GM18870 (cell line): ENCODE measurements at regions not wholly inside any gene's neighbourhood (a gene's known extent, or its start where the extent isn't known, plus 50 kb on each side); places are given as distances from the start of the nearest gene placed in this dataset.

Experiments used
- ATAC-seq: cut with Tn5 transposase; IDR thresholded peaks from one replicate; pipeline ENCODE4 v1.9.1; 2021; ENCODE audit warnings: moderate library complexity; ENCODE audit not compliant: unreplicated experiment

DNA sequence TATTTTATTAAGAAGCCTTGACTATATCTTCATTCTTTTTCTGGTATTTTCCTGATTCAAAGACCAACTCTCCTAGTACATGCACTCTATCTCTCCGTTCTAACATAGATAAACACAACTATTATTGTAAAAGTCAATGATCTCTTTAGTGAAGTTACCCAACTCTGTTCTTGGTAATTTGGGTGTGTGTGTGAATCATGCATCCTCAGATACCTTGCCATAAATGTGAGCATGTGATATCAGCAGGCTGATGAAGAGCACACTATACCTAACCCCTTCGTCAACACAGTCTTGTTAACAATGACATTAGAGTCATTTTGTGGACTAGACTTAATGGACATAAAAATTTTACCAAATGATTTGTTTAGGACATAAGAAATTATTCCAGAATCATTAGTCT, 1122.1 kb downstream of the XPNPEP1 start:
- ATAC-seq: no peak

GRCh38 chr10:108797573-108797972, 1125.7 kb downstream of the XPNPEP1 start:
- ATAC-seq: no peak

GRCh38 chr10:108791794-108792474, 1131.4 kb downstream of the XPNPEP1 start:
- ATAC-seq: peak; percentile 42

DNA sequence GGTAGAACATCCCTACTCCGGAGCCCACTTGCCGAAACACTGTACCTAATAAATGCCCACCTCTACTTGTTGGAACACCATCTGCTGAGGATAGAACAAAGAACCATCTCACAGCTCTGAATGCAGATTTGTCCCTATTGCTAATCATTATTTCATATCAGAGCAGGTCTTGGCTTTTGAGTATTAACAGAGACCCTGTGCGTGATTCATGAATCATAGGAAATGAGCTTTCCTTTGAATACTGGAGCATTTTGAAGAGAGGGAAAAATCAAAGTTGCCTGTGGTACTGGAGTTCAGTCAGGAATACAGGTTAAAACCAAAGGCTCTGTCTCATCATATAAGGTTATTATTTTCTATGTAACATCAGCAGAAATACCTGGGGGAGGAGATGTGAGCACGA, 1132.3 kb downstream of the XPNPEP1 start:
- no peak for ATAC-seq

GRCh38 chr10:108789919-108790318, 1133.4 kb downstream of the XPNPEP1 start:
- ATAC-seq: peak; percentile 88

- no peak for ATAC-seq
Observed at GRCh38 chr10:108789336-108789735, 1134.0 kb downstream of the XPNPEP1 start.

DNA sequence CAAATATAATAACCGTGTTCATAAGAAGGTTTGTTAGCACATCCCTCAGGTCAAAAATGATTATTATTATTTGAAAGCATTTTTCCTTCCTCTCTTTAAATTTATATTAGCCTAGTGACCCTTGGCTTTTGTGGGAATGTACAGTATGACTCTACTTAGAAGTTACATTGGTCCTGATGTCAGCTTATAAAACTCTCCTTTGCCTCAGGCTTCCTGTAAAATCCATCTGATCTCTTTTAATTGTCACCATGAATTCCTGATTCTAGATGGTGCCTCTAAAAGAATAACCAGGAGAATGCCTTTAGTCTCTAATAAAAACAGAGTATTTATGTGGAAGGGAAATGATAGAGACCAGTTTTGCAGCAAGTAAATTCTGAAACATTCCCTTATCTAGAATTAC, 1134.4 kb downstream of the XPNPEP1 start:
- ATAC-seq: no peak

DNA sequence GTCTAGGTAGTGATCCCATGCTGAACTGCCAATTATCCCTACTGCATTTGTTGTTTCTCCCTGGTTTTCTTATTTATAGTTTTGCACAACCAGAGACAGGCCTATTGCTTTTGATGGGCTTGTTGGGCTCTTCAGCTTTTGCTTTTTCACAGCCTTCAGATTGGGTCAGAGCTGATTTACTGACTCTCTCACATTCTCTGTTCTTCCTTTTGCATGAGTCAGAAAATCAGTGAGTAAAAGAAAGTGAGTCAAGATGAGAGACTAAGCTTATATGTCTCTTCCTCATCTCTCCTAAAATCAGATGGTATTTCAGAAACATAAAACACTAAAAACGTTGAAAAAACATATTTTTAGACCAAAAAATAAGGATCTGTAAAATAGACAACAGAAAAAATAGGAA, 1135.4 kb downstream of the XPNPEP1 start:
- no peak for ATAC-seq

- ATAC-seq: no peak
Observed at GRCh38 chr10:108785011-108785410, 1138.3 kb downstream of the XPNPEP1 start.

GRCh38 chr10:108784534-108784933, 1138.8 kb downstream of the XPNPEP1 start:
- no peak for ATAC-seq

GRCh38 chr10:108783897-108784296, 1139.4 kb downstream of the XPNPEP1 start:
- ATAC-seq: no peak

- no peak for ATAC-seq
Observed at GRCh38 chr10:108782411-108782810, 1140.9 kb downstream of the XPNPEP1 start.

GRCh38 chr10:108779501-108779900, 1143.8 kb downstream of the XPNPEP1 start:
- ATAC-seq: no peak

DNA sequence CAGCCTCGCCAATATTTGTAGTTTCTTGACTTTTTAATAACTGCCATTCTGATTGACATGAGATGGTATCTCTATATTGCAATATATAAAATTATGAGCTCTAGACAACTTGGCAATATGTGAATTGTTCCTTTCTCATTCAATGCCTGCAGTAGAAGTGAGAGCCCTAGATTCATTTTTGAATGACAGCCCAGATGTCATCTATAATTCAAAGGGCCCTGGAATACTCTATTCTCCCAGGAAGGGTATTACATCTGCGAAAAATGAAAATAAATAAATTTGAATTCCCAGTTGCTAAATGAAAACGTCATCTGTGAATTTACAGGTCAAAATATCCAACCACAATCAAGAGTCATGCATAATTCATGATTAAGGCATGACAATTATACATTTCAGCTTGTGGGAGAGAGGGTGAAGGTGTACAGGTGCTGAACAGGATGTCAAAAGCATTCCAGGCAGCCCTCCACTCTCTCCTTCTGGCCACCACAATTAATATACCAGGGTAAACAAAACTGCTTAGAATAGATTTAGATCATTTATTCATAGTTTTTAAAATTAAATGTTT, 1147.3 kb downstream of the XPNPEP1 start:
- ATAC-seq: no peak

GRCh38 chr10:108771106-108771505, 1152.2 kb downstream of the XPNPEP1 start:
- ATAC-seq: no peak

DNA sequence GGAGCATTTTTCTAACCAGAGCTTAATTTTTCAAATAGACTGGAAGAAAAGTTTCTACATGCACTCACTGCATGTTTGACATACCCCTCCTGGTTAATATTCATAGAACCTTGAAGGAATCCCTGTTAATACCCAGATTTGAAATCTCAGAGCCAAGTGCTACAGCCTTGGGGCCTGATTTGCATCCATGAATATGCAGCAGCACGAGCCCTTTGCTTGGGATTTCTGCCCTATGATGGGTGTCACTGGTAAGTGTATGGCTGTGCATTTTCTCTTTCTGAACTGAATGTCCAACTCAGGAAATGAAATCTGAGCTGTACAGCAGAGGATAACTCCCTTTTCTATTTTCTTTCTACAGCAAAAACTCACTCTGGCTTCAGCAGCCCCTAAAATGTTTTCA, 1157.5 kb downstream of the XPNPEP1 start:
- no peak for ATAC-seq

- no peak for ATAC-seq
Observed at GRCh38 chr10:108757946-108758345, 1165.4 kb downstream of the XPNPEP1 start.

GRCh38 chr10:108755646-108756045, 1167.7 kb downstream of the XPNPEP1 start:
- no peak for ATAC-seq

- no peak for ATAC-seq
Observed at GRCh38 chr10:108753326-108753725, 1170.0 kb downstream of the XPNPEP1 start.

- peak; percentile 79 for ATAC-seq
Observed at GRCh38 chr10:108749042-108749441, 1174.3 kb downstream of the XPNPEP1 start.

- ATAC-seq: no peak
Observed at GRCh38 chr10:108736111-108736510, 1187.2 kb downstream of the XPNPEP1 start.

GRCh38 chr10:108735380-108735779, 1187.9 kb downstream of the XPNPEP1 start:
- no peak for ATAC-seq

DNA sequence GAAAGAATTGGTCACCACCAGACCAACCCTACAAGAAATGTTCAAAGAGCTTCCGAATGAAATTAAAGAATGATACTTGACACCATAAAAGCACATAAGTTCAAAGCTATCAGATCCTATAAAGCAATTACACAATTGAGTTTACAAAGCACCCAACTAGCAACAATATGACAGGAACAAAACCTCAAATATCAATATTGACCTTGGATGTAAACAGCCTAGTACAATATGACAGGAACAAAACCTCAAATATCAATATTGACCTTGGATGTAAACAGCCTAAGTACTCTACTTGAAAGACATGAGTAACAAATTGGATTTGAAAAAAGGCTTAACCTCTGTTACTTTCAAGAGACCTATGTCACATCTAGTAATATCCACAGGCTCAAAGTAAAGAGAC, 1201.4 kb downstream of the XPNPEP1 start:
- no peak for ATAC-seq
